ENCODE measurements at regions not wholly inside any gene's neighbourhood (a gene's known extent, or its start where the extent isn't known, plus 50 kb on each side); places are given as distances from the start of the nearest gene placed in this dataset.
"Not testable (repeated sequence)": the region's sequence is repeated elsewhere in the genome, so short reads cannot be mapped to it uniquely, and the experiment has no call there.

DNA sequence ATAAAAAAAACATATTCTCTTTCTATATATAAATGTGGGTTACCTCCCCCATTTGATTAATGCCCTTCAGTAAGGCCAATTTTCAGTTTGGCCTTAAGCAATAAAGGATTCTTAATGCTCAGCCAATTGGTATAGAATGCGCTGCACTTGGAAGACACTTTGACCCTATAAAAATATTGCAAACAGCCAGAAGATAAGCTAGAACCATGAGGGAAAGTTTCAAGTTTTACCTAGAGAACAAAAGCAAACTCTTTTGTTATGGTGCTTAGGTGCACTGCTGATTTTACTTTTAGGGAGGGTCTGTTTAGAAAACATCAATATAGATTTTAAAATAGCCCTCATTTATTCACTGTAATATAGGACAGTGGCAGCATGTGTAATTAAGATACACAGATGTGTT lies 251.6 kb upstream of the SLC16A7 start:
- no peak for FAIRE-seq

DNA sequence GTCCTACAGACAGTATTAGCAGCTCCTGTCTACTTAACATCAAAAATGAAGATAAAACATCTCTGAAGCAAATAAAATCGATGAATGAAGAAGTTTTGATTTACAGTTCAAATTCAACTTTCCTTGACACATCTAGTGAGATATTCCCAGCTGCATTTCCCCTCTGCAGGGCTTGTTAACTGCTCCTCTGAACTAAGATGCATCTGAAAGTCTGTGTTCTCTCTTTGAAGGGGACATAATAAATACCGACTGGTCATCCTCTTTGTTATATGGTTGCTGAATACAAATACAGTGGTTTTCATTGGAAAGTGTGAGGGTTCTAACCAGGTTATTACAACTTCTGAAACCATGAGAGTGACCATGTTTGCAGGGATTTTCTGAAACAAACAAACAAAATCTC lies 266.4 kb upstream of the SLC16A7 start:
- FAIRE-seq, result no peak

DNA sequence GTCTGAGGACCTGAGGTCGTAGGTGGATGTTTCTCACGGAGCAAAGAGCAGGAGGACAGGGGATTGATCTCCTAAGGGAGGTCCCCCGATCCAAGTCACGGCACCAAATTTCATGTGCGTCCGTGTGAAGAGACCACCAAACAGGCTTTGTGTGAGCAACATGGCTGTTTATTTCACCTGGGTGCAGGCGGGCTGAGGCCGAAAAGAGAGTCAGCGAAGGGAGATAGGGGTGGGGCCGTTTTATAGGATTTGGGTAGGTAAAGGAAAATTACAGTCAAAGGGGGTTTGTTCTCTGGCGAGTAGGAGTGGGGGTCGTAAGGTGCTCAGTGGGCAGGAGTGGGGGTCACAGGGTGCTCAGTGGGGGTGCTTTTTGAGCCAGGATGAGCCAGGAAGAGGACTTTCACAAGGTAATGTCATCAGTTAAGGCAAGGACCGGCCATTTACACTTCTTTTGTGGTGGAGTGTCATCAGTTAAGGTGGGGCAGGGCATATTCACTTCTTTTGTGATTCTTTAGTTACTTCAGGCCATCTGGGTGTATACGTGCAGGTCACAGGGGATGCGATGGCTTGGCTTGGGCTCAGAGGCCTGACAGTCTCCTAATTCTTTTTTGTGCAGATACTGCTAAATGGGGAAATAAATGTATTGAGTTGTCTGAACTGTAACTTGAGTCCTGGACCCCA lies 267.3 kb upstream of the SLC16A7 start:
- FAIRE-seq, result not testable (repeated sequence)

DNA sequence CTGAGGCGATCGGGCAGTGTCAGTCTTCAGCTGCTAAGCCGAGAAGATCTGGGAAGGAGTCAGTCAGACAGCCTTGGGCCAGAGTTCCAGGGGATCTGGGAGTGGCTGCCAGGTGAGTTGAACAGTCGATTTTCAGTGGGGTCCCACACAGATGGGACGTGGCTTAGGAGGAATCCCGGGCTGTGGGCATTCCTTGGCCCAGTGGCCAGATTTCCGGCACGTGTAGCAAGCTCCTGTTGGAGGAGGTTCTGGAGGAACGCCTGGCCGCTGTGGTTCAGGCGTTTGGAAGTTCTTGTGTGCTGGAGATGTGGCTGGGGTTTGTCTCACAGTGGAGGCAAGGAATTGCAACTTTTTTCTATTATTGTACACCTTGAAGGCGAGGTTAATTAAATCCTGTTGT lies 269.4 kb upstream of the SLC16A7 start:
- not testable (repeated sequence) for FAIRE-seq

DNA sequence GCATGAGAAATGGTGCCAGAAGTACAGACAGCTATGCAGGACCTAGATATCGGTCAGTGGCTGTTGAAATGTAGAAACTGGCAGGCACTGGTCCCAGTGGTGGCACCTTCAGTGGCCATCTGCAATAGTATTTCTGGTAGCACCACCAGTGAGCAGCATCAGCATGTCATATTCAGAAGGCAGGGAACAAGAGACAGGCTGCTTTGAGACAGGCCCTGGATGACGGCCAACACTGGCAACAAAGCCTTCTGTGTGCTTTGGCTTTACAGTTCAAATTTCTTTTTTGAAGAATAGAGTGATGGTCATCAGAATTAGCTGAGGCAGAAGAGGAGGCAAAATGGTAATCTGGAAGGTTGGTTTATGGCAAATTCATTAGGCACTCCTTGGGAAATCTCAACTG lies 273.4 kb upstream of the SLC16A7 start:
- no peak for FAIRE-seq

DNA sequence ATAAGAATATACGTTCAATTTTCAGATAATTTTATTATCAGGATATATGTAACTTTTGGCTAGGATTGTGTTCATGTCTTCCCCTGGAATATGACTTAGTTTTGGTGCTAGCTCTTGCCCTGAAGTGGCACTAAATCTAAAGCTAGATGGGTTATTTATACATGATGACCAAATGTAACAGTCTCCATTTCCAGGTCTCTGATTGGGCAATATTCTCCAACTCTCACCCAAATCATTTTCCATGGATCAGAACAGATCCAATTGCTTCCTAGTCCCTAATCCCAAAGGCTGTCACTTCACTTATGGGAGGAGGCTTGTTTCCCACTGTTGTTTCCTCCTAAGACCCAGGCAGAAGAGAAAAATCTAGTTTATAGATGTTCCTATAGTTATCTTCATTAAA lies 274.6 kb upstream of the SLC16A7 start:
- no peak for FAIRE-seq

DNA sequence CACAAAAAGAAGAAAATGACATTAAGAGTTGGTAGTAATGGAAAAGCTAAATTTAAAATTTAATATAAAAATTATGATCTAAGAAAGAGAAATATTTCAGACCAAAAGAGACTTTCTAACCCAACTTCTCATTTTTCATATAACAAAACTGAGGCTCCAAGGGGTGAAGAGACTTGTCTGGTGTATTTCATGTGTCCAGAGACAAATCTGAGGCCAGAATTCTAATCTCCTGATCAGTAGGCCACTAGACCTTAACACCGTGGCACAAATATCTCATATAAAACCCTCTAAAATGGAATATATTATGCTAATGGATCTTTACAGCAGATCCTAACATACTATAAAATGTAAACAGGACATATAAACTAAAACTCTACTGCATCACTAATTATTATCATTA lies 275.7 kb upstream of the SLC16A7 start:
- no peak for FAIRE-seq

DNA sequence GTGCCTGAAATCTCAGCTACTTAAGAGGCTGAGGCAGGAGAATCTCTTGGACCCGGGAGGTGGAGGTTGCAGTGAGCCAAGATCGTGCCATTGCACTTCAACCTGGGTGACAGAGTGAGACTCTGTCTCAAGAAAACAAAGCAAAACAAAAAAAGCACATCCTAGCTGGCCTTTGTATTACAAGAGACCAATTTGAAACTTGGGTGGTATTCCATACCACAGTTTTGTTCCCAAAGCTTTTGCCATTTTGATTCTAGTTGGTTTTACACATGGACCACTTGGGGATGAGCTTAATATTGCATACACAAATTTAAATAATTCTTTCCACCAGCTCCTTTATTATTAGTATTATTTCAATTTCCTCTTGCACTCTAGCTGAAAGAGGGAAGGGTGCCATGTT lies 276.9 kb upstream of the SLC16A7 start:
- no peak for FAIRE-seq

DNA sequence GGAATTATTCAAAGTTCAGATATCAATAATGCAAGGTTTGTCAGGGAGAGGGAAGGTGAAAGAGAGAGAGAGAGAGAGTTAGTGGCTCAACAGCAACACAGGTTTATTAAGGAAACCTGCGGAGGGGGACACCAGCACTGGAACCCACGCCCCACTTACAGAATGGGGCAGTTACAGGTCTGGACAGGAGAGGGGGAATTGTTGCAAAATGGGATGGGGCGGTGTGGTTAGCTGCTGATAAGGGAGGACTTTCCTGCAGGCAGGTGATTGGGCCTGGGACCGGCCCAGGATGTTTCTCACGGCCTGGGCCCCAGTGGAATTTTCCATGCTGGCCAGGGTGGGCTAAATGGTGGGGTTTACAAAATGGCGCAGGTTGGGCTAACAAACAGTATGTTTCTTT lies 278.2 kb upstream of the SLC16A7 start:
- no peak for FAIRE-seq

DNA sequence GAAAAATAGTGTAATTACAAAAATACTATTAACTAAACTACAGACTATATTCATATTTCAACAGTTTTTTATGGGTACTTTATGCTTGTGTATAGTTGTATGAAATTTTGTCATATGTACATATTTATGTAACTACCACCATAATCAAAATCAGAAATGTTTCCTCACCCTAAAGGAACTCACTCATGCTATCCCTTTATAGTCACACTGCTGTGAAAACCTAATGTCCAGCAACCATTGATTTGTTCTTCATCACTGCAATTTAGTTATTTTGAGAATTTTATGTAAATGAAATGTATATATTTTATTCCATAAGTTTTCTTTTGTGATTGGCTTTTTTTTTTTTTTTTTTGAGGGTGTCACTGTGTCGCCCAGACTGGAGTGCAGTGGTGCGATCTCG lies 278.9 kb upstream of the SLC16A7 start:
- no peak for FAIRE-seq

DNA sequence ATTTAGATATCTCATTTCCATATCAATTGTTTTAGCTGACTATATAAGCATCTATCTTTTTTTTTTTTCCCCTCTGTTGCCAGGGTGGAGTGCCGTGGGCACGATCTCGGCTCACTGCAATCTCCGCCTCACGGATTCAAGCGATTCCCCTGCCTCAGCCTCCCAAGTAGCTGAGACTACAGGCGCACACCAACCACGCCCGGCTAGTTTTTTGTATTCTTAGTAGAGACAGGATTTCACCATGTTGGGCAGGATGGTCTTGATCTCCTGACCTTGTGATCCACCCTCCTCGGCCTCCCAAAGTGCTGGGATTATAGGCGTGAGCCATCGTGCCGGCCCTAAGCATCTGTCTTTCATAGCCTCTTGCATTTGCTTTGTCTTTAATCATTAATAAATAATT lies 279.5 kb upstream of the SLC16A7 start:
- not testable (repeated sequence) for FAIRE-seq

DNA sequence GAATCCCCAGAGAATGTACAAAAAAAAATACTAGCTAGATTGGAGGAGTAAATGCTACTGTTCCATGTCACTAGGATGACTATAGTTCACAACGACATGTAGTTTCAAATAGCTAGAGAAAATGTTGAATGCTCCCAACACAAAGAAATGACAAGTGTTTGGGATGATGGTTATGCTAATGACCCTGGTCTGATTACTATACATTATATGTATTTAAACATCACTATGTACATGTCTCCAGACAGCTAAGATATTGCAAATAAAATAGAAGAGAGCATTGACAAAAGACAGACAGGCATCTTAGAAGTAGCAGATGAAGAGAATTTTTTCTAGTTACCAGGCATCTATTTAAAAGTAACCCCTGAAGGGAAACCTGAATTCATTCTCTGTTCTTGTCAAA lies 281.6 kb upstream of the SLC16A7 start:
- no peak for FAIRE-seq

DNA sequence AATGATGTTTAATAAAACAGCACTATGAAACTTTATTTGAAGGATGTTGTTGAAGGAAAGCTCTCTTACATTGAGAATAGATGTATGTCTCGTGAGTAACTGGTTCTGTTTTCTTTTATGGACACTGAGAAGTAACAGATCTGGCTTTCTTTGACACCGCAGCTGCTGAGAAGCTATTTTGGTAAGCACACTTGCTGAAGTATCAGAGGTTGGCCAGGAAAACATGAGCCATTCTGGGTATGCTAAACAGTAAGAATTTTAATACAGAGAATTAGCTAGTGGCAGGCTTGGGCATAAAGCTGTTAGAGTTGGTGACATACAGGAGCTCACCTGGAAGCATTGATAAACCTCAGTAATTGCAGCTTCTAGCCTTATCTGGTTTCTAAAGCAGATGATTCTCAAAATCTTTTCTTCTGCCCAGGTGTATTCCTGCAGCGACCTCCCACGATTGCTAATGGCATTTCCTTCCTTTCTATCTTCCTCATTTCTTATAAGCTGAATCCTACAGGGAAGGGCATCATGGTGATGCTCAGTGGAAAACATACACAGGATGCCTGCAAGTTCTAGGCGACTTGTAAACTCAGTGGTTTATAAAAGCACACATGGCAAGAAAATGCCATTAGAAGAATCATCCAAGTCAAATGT lies 291.6 kb upstream of the SLC16A7 start:
- FAIRE-seq, result no peak

DNA sequence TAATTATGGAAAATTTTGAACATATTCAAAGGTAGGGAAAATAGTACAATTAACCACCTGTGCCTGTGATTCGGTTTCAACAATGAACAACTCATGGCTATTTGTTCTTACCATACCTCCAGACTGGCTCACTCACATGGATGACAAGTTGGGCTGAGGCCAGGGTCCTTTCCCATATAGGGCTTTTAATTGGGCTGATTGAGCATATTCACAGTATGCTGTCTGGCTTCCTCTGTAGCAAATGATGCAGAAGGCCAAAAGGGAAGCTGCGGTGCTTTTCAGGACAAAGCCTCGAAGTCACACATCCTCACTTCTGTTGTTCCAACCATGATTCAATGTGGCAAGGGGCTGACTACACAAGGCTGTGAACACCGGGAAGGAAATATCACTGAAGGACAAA lies 297.5 kb upstream of the SLC16A7 start:
- no peak for FAIRE-seq

DNA sequence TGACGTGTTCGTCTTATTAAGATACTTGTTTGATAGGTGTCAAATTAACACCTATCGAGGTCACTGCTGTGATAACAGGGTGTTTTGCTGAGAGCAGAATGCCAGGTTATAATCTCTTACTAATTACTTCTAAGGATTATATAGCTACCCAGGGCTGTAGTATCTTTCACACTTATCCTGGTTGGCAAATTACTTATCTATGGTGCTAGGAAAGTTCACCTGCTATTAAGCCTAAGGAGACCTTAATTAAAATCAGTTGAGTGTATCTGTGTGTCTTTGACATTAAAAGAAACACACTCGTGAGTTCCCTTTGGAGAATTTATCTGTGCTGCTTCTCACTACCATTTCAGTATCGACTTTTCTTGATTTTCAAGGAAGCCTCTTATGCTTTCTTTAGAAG lies 301.6 kb upstream of the SLC16A7 start:
- FAIRE-seq, result no peak

DNA sequence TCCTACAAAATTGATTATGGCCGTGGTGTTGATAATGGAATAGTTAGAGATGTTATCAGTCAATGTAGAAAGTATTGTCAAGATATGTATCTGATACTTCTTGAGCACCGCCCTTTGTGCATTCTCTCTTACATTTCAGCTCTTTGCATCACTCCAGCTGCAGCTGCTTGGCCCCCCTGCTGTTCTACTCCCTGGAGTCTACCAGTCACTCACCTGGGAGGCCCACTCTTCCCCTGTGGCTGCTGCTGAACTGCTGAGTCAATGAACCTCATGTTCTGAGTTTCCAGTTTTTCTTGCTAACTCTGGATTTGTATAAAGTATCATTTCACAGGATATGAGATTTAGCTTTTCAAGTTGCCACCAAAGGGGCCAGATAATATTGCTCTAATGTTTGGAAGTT lies 312.8 kb upstream of the SLC16A7 start:
- FAIRE-seq, result no peak

DNA sequence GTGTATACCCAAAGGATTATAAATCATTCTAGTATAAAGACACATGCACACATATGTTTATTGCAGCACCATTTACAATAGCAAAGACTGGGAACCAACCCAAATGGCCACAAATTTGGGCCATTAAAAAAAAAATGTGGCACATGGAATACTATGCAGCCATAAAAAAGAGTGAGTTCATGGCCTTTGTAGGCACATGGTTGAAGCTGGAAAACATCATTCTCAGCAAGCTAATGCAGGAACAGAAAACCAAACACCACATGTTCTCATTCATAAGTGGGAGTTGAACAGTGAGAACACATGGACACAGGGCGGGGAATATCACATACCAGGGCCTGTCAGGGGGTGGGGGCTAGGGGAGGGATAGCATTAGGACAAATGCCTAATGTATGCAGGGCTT lies 322.3 kb upstream of the SLC16A7 start:
- not testable (repeated sequence) for FAIRE-seq

DNA sequence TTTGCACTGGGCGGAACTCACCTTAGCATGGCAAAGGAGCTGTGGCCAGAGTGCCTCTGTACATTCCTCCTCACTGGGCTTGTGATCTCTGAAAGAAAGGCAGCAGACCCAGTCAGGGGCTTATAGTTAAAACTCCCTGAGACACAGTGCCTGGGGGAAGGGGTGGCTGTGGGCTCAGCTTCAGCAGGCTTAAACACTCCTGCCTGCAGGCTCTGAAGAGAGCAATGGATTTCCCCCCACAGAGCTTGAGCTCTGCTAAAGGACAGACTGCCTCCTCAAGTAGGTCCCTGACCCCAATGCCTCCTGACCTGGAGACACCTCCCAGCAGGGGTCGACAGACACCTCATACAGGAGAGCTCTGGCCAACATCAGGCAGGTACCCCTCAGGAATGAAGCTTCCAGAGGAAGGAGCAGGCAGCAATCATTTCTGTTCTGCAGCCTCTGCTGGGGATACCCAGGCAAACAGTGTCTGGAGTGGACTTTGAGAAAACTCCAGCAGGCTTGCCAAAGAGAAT lies 327.5 kb upstream of the SLC16A7 start:
- no peak for FAIRE-seq

DNA sequence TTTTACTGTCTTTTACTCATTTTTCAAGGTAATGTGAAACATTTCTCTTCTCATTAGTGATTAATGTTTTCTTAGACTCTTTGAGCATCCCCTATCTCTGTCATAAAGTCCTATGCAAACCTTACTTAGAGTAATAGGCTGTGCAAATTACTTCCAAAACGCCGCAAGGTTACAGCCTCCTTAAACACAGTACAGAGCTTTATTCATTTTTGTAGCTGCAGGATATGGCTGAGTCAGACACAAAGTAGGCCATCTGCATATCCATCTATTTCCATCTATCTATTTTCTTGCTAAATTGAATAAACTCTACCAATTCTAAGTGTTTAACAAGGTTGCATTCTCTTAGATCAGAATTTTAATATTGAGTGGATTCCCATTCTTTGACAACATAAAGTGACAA lies 335.6 kb upstream of the SLC16A7 start:
- no peak for FAIRE-seq

DNA sequence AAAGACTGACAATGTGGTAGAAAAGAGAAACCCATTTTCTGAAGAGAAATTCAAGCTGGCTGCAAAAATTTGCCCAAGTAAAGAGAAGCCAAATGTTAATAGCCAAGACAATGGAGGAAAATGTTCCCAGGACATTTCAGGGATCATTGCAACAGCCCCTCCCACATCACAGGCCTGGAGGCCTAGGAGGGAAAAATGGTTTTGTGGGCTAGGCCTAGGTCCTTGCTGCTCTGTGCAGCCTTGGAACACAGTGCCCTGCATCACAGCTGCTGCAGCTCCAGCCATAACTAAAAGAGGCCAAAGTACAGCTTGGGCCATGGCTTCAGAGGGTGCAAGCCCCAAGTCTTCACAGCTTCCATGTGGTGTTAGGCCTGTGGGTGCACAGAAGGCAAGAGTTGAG lies 332.4 kb upstream of the LRIG3 start:
- no peak for FAIRE-seq

DNA sequence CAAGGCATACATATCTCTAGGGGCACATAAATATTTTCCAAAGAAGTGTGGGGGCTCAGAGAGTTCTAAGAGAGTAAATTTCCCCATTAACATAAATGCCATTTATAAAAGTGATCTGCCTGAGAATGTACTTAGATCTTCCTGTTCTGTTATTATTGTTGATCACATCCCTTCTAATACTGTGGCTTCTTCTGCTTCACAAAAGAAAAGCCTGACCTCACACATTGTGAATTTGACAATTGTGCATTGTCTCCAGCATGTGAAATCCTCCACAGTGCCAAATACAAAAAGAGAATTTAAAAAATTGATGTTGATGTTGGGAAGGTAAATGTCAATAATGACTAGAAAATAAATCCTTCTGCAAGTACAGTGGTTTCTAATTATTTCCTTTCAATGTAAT lies 330.5 kb upstream of the LRIG3 start:
- FAIRE-seq, result no peak

DNA sequence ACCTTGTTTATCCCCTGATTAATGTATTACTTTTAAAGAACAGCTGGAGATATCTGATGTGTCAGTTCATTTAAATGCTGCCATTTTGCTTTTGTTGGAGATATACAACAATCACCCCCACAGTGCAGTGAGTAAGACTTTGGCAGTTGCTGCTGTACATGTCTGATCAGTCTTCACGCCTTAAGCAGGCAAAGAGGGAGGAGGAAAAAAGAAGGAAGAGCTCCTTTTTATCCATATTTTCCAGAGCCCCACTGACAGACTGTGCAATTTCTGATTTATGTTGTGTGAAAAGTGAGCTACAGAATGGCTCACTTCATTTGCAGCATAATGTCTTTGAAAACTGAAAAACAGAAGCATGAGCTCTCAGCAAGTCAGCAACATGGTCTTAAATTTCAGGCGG lies 319.7 kb upstream of the LRIG3 start:
- no peak for FAIRE-seq

DNA sequence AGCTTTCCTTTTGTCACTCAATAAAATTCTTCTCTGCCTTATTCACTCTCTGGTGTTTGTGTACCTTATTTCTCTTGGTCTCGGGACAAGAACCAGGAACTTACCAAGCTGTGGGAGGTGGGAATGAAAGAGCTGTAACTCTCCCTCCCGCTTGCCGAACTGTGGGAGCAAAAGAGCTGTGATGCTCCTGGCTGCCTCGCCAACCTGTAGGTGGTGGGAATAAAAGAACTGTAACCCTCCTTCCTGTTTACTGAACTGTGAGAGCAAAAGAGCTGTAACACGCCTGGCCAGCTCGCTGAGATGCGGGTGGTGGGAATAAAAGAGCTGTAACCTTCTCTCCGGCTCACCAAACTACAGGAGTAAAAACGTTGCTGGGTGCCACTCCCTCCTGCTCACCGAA lies 314.1 kb upstream of the LRIG3 start:
- no peak for FAIRE-seq

DNA sequence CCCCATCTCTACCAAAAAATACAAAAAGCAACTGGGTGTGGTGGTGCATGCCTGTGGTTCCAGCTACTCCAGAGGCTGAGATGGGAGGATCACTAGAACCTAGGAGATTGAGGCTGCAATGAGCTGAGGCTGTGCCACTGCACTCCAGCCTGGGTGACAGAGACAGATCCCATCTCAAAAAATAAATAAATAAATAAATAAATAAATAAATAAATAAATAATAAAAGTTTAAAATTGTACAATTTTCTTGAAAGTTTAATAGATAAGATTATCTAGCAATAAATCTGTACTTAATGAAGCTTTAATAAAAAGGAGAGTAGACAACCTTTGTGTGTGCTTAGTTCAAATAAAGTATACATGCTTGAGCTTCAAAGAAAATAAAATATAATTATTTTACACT lies 310.0 kb upstream of the LRIG3 start:
- no peak for FAIRE-seq

DNA sequence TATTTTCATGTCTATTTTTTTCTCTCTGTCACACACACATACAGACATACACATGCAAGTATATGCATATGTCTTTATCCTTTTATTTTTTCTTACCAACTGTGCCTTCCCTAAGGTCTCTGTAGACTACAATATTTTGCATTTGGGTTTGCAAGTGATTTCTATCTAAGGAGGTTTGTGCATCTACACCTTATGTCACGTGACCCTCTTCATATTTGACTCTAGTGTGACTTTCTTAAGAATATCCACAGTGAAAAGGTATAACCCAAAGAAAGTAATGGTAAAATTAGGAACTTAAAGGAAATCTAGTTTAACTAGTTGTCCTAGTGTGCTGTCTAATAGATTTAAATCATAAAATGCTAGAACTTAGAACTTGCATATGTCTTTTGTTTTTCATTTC lies 298.8 kb upstream of the LRIG3 start:
- FAIRE-seq, result no peak

All from G401.6 (cell line).